Retinal pigment epithelial cell (primary cell): ENCODE measurements at regions not wholly inside any gene's neighbourhood (a gene's known extent, or its start where the extent isn't known, plus 50 kb on each side); places are given as distances from the start of the nearest gene placed in this dataset.

Experiments used
- DNase-seq: peaks from one replicate; pipeline ENCODE4 v3.0.0-alpha.2; 2010; ENCODE audit warnings: low read depth
- H3K4me3 ChIP-seq: 2 replicates; pipeline ENCODE4 v1.5.1; 2011; ENCODE audit warnings: mild to moderate bottlenecking, low read length, control low read depth, moderate library complexity
- CTCF ChIP-seq: conservative IDR thresholded peaks from 2 replicates; pipeline ENCODE4 v1.5.1; 2011; ENCODE audit warnings: low read depth, low read length, control low read depth, inconsistent platforms

GRCh38 chr13:91269237-91269636 lies 78.2 kb upstream of the MIR17HG start:
- no peak for TF ChIP-seq CTCF
- no peak overlapping the region for H3K4me3 ChIP-seq
- DNase-seq, result no peak

DNA sequence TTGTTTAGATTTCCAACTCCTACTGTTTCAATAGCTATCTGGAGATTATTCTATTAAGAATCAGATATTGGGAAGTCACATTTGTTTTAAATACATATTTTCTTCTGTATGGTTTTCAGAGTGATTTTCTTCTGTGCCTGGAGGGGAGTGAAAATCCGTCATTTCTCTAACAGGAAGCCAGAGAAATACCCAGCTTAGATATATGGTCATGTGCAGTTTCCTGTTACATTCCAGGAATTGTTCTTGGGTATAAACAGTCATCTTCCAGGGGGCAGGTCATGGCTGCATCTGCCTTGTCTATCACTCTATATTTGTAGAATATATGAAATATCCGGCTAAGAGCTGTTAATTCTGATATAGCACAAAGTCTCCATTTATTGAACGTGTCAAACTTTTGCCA lies 77.5 kb upstream of the MIR17HG start:
- no peak overlapping the region for H3K4me3 ChIP-seq
- no peak for TF ChIP-seq CTCF
- DNase-seq, result no peak

DNA sequence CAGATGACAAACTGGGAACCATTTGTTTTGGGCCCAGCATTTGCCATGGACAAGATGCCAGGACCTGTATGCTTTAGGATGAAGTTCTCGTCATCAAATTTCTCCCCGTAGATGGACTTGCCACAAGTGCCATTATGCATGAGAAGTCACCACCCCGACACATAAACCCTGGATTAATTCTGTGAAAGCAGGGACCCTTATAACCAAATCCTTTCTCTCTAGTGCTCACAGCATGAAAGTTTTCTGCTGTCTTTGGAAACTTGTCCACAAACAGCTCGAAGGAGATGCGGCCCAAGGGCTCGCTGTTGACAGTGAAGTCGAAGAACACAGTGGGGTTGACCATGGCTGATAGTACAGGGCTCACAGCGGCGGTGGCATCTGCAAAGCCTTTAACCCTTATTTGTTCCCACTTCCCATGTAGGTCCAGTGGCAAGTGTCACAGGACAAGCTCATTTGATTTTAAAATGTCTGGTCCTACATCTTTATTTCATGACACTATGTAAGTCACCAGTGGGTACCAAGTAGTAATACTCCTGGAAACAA lies 75.2 kb upstream of the MIR17HG start:
- H3K4me3 ChIP-seq, result no peak overlapping the region
- DNase-seq, result no peak
- TF ChIP-seq CTCF, result no peak

GRCh38 chr13:91273675-91274074 lies 73.8 kb upstream of the MIR17HG start:
- no peak for DNase-seq
- H3K4me3 ChIP-seq, result no peak overlapping the region
- no peak for TF ChIP-seq CTCF

DNA sequence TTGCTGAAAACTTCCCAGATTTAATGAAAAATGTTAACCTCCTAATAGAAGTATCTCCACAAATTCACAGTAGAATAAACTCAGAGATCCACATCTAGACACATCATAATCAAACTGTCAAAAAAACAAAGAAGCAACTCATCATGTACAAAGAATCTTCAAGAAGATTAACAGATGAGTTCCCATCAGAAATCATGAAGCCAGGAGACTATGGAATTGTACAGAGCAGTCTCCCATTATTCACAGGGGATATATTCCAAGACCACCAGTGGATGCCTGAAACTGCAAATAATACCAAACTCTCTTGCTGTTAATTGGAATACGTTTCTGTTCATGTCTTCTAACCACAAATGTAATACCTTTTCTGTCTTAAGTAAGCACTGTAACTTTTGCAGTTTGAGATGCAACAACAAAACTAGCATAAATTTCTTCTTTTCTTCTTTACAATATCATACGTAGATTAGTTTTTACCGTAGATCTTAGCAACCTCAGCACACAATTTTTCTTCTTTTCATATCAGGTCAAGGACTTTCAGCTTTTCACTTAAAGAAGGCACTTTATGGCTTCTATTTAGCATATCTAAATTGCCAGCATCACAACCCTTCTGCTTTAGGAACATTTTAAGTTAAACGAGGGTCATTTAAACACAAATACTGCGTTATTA lies 70.3 kb upstream of the MIR17HG start:
- TF ChIP-seq CTCF, result no peak
- H3K4me3 ChIP-seq, result no peak overlapping the region
- no peak for DNase-seq

DNA sequence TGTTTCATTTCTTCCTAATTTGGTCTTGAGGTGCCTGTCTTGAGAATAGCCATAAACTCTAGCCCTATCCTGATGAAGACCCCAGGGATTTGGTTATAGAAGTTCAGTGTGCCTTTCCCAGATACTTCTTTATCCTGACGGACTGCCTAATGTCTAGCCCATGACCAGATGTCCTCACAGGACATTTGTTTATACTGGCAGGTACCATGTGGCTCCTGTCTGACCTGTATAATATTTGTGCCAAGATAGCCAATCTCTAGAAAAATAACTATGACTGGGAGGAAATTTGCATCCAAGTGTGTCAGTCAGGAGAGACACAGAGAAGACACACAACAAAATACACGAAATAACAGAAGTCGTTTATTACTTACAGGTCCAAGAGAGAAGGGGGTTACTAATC lies 69.2 kb upstream of the MIR17HG start:
- H3K4me3 ChIP-seq, result no peak overlapping the region
- no peak for DNase-seq
- TF ChIP-seq CTCF, result no peak

GRCh38 chr13:91278888-91279287 lies 68.6 kb upstream of the MIR17HG start:
- no peak for DNase-seq
- no peak for TF ChIP-seq CTCF
- H3K4me3 ChIP-seq, result no peak overlapping the region
